ENCODE measurements at regions not wholly inside any gene's neighbourhood (a gene's known extent, or its start where the extent isn't known, plus 50 kb on each side); places are given as distances from the start of the nearest gene placed in this dataset.

GRCh38 chr7:9761224-9761623, 1212.4 kb upstream of the PHF14 start:
- no peak for TF ChIP-seq CTCF (IDR thresholded peaks at IDR 0.05; ENCODE audit: low read depth, low read length)
- no peak for DNase-seq (ENCODE audit: extremely low read depth, low read depth)

- no peak for DNase-seq (ENCODE audit: extremely low read depth, low read depth)
- TF ChIP-seq CTCF (IDR thresholded peaks at IDR 0.05; ENCODE audit: low read depth, low read length), result no peak
These were observed 1196.8 kb upstream of the PHF14 start for GRCh38 chr7:9776900-9777299.

GRCh38 chr7:9778367-9778766, 1195.3 kb upstream of the PHF14 start:
- DNase-seq (ENCODE audit: extremely low read depth, low read depth), result no peak
- TF ChIP-seq CTCF (IDR thresholded peaks at IDR 0.05; ENCODE audit: low read depth, low read length), result no peak

- DNase-seq (ENCODE audit: extremely low read depth, low read depth), result no peak
- no peak for TF ChIP-seq CTCF (IDR thresholded peaks at IDR 0.05; ENCODE audit: low read depth, low read length)
These were observed 1192.0 kb upstream of the PHF14 start for GRCh38 chr7:9781710-9782109.

- no peak for TF ChIP-seq CTCF (IDR thresholded peaks at IDR 0.05; ENCODE audit: low read depth, low read length)
- DNase-seq (ENCODE audit: extremely low read depth, low read depth), result no peak
These were observed 1191.4 kb upstream of the PHF14 start for GRCh38 chr7:9782275-9782674.

GRCh38 chr7:9785211-9785610, 1188.5 kb upstream of the PHF14 start:
- no peak for DNase-seq (ENCODE audit: extremely low read depth, low read depth)
- no peak for TF ChIP-seq CTCF (IDR thresholded peaks at IDR 0.05; ENCODE audit: low read depth, low read length)

GRCh38 chr7:9796241-9796640, 1177.4 kb upstream of the PHF14 start:
- no peak for TF ChIP-seq CTCF (IDR thresholded peaks at IDR 0.05; ENCODE audit: low read depth, low read length)
- no peak for DNase-seq (ENCODE audit: extremely low read depth, low read depth)
